Activated effector memory CD4-positive, alpha-beta T cell treated with anti-CD3 and anti-CD28 coated beads, Interleukin-2, amount 50 U/mL, for 16 hours (primary cell): ENCODE measurements at regions not wholly inside any gene's neighbourhood (a gene's known extent, or its start where the extent isn't known, plus 50 kb on each side); places are given as distances from the start of the nearest gene placed in this dataset.
A peak's percentile ranks its signal among the peaks of the same experiment; 100 is the strongest.

Source experiments
- DNase-seq: peaks from one replicate; pipeline ENCODE4 v3.0.0-alpha.2; 2020

DNA sequence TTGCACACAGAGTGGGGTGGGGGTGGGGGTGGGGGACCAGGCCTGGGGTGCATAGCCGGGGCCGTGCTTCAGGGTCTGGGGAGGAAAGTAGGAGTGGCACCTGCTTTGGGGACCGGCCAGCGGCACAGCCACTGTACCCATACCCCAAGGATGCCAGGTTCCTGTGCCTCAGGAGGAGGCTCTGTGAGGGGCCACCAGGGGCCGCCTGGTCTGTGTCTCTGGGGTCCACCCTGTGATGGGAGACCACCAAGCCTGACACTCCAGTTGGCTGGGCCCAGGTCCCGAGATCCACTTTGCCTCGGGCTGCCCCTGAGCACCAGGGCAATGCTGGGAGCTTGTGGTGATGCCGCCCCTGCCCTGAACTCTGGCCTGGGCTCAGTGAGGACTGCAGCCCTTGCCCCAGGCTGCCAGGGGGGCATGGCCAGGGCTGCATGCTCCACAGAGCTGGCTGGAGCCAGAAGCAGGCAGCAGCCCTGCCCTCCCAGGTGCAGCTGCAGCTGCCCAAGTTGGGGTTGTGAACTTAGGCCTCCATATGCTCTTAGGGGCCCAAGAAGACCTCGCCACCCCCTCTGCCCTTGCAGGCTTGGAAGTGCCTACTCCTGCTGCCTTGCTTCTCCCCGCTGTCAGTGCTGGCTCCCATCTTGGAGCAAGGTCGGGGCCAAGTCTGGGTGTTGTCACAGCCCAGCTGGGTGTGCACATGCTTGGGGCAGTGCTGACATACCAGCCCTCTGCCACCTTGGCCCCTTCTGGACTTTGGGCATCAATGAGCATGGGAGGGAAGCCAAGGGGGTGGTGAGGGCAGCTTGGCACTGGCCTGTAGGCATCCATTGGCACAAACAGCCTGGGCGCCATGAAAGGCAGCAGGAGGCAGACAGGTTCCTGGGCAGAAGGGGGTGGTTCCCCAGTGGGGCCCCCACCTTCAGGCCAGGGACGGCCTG, 123.3 kb upstream of the THY1 start:
- DNase-seq = no peak

DNA sequence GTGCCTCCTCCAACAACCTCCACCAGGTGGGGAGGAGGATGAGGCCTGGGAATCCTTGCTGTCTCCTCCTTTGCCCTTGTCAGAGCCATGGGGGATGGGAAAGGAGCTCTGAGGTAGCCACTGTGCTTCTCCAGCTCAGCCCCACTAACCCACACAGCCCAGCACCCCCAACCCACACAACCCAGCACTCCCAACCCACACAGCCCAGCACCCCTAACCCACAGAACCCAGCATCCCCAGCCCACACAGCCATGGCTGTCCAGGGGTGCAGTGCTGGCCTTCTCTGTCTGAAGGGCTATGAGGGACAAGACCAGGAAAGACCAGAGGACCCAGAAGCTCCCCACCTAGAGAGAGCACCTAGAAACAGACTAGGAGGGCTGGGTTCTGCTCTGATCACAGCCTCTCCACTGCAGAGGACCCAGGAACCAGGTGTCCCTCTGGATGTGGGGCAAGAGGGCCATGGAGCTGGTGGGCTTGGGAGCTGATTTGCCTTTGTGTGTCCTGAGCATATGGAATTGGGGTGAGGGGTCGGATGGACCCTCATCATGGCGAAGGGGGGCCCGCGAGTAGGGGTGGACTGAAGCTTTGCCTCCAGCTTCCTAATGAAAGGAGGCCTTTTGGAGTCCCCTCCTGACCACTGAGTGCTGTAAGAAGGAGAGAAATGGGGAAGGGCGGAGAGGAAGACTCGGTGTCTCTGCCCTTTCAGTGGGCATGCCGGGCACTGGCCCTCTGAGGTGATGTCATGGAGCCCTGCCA, 117.6 kb upstream of the THY1 start:
- peak; percentile 43 for DNase-seq

GRCh38 chr11:119539583-119539982, 116.6 kb upstream of the THY1 start:
- no peak for DNase-seq

DNA sequence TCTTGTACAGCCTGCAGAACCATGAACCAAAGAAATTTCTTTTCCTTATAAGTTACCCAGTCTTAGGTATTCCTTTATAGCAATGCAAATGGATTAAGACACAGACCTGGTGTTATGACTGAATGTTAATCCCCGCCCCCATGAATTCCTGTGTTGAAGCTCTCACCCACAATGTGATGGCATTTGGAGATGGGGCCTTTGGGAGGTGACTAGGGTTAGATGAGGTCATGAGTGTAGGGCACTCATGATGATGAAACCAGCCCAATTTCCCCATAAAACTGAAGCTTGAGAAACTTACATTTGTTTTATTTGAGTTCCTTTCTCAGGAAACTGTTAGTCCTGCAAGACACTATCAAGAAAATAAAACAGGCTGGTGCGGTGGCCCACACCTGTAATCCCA, 115.8 kb upstream of the THY1 start:
- peak; percentile 10 for DNase-seq

DNA sequence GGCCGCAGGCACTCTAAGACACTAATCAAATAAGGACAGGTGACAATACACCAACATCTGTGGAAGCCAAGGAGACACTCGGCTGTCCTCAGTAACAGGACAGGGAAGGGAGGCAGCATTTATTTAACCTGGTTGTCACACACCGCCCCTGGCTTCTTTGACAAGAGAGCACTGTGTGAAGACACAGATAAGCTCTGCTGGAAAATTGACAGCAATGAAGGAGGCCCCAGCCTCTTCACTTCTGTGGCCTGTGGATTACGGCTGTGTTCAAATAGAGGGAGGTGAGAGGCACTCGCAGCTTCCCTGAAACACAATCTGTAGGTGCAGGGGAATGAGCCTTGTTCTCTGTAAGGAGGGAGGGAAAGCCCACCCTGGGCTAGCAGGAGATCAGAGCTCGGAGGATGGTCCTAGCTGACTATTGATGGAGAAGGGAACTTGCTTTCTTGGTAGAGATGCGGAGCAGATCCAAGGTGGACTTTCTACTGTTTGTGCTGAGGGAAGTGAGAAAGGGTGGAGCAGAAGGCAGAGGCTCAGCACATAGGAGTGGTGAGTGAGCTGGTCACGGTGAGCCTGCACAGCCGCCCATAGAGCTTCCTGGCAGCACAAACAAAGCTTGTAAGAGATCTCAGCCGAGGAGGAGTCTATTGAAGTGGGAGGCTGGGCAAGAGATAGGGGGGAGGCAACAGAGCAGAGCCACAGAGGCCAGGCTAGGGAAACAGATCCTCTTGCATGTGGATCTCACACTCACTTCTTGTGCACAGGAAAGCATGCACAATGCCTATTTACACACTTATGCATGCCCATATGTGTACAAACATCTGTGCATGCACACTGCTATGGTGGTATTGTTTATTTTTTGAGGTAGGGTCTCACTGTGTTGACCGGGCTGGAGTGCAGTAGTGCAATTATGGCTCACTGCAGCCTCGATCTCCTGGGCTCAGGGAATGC, 114.6 kb upstream of the THY1 start:
- DNase-seq = peak; percentile 53

DNA sequence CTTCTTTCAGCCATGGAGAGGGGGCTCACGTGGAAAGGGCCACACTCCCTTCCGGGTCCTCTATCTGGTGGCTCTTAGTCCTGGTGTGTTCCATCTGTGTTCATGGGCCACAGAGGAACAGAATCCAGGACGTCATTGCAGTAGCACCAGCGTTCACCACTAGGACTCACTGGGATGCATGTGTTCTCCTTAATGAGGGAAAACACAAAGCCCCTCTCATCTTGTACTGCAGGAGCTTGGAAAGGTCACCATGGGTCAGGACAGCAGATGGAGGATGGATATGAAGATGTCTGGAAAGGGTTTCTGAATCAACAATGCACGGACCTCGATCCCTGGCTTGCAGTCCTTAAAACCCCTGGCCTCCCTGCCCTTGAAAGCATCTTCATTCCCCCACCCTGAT, 113.8 kb upstream of the THY1 start:
- DNase-seq = peak; percentile 36

DNA sequence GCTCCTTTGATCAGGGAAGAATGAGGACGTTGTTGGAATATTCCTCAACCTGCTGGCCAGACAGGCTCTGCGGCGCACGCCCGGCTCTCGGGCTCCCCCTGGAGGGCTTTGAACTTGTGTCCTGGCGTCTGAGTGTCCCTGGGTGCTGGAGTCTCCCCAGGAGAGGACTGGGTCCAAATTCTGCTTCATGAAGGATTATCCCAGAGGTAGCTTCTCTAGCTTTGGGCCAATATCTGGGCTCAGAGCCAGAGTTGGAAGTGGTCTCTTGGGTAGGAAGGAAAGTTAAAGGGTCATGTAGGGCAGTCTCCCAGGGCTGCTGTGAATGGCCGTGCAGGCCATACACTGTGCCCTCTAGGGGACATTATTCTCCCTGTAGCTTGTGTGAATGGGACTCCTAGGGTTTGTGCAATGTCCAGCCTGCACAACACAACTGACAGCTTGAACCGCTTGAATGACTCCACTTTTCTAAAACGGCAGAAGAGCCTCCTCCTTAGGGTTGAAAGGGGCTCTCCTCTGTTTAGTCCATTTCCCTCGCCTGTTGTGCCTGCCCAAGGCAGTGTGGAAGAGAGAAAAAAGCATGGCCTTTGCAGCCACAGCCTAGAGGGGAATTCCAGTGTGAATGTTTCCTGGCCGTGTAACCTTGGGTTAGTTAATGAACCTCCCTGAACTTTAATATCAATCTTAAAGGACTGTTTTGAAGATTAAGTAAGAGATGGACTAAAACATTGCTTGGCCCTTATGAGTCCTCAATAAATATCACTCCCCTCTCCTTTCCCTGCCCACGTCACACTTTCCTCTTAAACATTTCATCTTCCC, 111.2 kb upstream of the THY1 start:
- peak; percentile 78 for DNase-seq

DNA sequence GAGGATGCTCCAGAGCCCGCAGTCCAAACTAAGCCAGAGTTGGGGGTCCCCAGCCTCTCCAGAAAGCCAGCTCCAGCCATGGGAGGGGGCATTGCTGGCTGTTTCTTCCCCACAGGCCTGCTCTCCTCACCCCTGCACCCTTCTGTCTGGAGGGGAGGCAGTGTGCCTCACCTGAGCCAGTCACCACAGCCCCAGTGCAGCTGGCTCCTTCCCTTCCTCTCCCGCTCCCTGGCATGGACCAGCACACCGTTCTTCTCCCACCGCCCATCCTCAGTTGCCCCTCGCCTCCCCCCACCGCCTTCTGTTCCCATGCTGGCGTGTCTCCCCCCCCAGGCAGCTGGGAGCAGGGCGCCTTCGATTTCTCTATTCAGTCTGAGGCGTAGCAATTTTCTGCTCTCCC, 110.5 kb upstream of the THY1 start:
- DNase-seq = peak; percentile 46

- DNase-seq = no peak
Measured at GRCh38 chr11:119532551-119532950, 109.6 kb upstream of the THY1 start.

DNA sequence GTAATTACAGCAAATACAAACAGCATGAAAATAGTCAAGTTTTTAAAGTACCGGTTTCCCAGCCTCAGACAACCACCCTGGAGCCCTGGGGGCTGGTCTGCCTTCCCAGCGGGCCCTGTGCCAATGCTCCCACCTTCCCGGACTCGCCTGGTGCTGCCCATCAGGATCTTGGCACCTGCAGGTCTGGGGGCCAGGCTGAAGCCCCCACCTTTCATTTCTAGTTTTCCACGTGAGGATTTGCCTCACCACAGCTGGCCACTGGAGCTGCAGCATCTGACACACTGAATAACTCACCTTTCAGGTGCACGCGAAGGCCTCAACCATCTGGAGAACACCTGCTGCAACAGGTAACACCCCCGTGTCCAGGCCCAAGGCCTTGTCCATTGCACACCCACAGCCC, 108.7 kb upstream of the THY1 start:
- peak; percentile 24 for DNase-seq

DNA sequence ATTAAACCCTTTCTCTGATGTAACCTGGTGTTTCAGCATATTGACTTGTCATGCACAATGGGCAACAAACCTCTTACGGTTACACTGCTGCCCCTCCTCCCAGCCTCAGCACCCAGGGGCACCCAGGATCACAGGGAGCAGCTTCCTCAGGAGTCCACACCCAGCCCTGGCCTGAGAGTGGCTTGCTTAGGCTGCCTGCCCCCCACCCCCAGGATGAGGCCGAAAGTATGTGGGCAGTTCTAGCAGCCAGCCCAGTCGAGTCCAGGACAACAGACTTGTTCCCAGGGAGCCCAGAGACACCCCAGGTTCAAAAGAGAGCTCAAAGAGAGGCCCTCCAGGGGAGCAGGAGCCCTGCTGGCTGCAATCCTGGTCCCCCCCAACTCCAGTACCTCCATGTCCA, 108.1 kb upstream of the THY1 start:
- peak; percentile 27 for DNase-seq

- DNase-seq = peak; percentile 27
Measured at GRCh38 chr11:119530509-119530908, 107.5 kb upstream of the THY1 start.

DNA sequence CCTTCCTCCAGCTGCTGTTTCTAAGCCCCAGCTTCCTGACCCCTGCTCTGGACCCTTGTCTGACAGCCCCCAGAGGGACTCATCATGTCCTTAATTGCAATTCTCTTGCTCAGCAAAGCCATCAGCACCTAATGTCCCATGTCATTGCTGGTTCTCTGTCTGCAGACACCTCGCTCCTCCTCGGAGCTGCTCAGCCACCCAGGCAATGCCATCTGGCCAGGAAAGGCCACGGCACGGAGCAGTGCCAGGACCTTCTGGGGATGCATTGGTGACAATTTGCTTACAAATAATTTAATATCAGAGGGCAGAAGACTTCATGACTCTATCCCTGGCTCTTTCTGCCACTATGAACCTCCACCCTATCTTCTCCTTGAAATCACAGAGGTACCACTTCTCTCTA, 107.0 kb upstream of the THY1 start:
- DNase-seq = no peak

DNA sequence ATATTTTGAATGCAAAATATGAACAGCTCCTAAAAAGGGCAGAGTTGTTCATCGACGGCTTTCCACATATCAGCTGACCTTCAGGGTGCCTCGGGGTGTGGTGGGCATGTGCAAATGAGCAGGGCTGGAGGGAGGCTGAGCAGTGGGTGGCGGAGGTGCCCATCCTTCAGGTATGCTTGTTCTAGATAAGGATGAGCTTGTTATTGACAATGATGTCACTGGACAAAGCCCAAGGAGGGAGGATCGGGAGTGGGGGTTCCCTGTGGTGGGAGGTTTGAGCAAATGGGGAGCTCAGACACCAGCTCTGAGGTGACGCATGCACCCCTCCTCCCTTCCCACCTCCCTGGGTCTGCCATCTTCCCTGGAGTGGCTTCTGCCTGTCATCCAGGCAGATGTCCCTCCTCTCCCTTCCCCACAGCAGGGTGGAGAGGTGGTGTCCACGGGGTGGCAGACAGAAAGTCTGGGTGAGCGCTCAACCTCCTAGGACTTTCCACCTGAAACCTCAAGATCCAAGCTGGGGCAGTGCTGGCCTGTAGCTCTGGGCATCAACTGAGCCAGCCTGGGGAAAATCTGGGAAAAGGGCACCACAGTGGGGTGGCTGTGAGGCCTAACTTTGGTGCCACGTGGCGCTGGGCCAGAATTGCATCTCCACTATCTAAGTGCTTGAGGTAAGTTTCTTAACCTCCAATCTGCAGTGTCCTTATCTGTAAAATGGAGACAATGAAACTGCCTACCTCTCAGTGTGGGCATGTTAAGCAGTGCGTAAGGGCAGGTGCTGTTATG, 106.3 kb upstream of the THY1 start:
- DNase-seq = peak; percentile 34

GRCh38 chr11:119525867-119526196, 102.9 kb upstream of the THY1 start:
- DNase-seq = no peak

DNA sequence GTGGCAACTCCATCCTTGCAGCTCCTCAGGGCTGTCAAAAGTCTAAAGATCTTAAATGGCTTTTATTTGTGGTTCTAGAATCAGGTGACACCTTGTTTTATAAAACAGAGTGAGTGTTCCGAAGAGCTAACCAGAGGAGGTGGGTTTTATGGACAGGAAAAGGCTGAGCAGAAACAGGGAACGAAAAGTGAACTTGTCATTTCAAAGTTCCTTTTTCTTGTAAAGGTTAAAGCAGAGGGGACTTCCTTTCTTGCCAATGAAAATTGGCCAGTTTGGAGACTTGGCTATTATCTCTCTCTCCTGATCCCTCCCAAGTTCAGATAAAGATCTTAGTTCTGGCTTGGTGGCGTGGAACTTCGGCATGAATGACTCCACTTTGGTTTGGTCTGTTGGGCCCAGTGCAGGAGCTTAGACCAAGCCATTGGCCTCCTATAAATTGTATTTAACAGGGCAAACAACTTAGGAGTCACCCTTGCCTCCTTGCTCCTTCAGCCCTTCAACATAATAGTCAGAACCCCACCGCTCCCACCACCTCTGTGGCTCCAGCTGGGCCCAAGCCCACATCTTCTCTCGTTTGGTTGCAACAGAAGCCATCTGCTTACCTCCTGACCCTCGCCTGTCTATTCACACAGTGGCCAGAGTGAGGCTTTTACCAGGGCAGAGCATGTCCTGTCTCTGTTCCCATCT, 102.4 kb upstream of the THY1 start:
- peak; percentile 39 for DNase-seq

DNA sequence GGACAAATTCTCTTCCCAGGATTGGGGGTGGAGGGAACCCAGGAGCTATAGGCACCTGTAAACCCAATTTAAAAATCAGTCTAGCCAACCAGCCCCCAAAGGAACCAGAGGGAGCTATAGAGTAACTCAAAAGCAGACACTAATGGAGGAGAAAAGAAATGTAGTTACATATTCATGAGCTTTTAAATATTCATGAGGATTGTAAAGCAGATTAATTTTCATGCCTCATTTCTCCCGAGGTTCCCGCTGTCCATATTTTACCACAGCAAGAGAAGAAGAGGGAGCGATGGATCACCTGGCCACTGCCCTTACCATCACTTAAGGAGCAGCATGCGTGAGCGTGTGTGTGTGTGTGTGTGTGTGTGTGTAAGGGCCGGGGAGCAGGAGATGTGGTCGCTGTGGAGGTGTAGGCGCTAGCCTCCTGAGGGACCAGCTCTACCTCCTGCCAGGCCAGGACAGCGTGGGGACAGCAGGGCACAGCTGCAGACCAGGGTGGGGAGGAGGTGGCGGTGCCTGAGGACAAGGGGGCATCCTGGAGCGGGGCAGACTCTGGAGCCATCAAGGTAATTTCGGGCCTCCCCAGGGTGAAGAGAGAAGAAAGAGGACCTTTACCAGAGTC, 100.7 kb upstream of the THY1 start:
- no peak for DNase-seq

GRCh38 chr11:119522609-119523008, 99.6 kb upstream of the THY1 start:
- DNase-seq = no peak

DNA sequence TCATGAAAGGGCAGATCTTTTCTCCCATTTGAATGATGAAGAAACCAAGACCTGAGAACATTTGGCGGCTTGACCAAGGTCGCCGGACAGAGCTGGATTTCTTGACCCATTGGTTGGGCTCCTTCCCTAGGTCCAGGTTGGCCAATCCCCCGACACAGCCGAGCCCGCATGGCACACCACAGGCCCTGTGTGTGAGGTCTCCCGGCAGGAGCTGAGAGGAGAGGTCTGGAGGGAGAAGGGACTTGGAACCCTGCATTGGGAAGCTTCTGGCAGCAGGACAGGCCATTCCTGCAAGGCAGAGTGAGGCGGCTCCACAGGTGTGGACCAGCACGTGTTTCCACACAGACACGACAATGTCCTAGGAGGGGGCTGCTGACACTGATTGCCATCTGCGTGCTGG, 98.6 kb upstream of the THY1 start:
- DNase-seq = no peak

GRCh38 chr11:119520966-119521365, 98.0 kb upstream of the THY1 start:
- DNase-seq = no peak
